ENCODE measurements at regions not wholly inside any gene's neighbourhood (a gene's known extent, or its start where the extent isn't known, plus 50 kb on each side); places are given as distances from the start of the nearest gene placed in this dataset.
"Not testable (repeated sequence)": the region's sequence is repeated elsewhere in the genome, so short reads cannot be mapped to it uniquely, and the experiment has no call there.

- DNase-seq: no peak
These were observed 81.8 kb upstream of the SYN3 start for GRCh38 chr22:33139937-33140336.

- not testable (repeated sequence) for DNase-seq
These were observed 80.2 kb upstream of the SYN3 start for GRCh38 chr22:33138333-33138732.

GRCh38 chr22:33130473-33130872 lies 72.3 kb upstream of the SYN3 start:
- no peak for DNase-seq

GRCh38 chr22:33129621-33130020 lies 71.4 kb upstream of the SYN3 start:
- DNase-seq: no peak

- DNase-seq: no peak
These were observed 68.7 kb upstream of the SYN3 start for GRCh38 chr22:33126881-33127280.

- no peak for DNase-seq
These were observed 66.3 kb upstream of the SYN3 start for GRCh38 chr22:33124471-33124870.

- DNase-seq: not testable (repeated sequence)
These were observed 64.3 kb upstream of the SYN3 start for GRCh38 chr22:33122439-33122838.

GRCh38 chr22:33119044-33119443 lies 60.9 kb upstream of the SYN3 start:
- DNase-seq: no peak

- no peak for DNase-seq
These were observed 59.6 kb upstream of the SYN3 start for GRCh38 chr22:33117821-33118220.

GRCh38 chr22:33116841-33117547 lies 58.8 kb upstream of the SYN3 start:
- no peak for DNase-seq

GRCh38 chr22:33114565-33114964 lies 56.4 kb upstream of the SYN3 start:
- no peak for DNase-seq

GRCh38 chr22:33112580-33112979 lies 54.4 kb upstream of the SYN3 start:
- no peak for DNase-seq

- no peak for DNase-seq
These were observed 53.3 kb upstream of the SYN3 start for GRCh38 chr22:33111491-33111890.

- no peak for DNase-seq
These were observed 52.5 kb upstream of the SYN3 start for GRCh38 chr22:33110562-33111163.

- DNase-seq: no peak
These were observed 51.6 kb upstream of the SYN3 start for GRCh38 chr22:33109514-33110430.

- no peak for DNase-seq
These were observed 49.9 kb upstream of the SYN3 start for GRCh38 chr22:33108037-33108436.
